Pancreas (tissue), 10 donors: ENCODE measurements at regions not wholly inside any gene's neighbourhood (a gene's known extent, or its start where the extent isn't known, plus 50 kb on each side); places are given as distances from the start of the nearest gene placed in this dataset.
A peak's percentile ranks its signal among the peaks of the same experiment; 100 is the strongest.

Experiments used
- ATAC-seq, 4 donors: fragments of 200-7000 bp; cut with Tn5 transposase; one replicate each; pipeline versions ENCODE4 v1.8.0 to v1.9.1; 2020; ENCODE audit warnings: mild to moderate bottlenecking in 4 of 4, moderate library complexity in 4 of 4
- DNase-seq, 6 donors: peaks; one replicate each; pipeline ENCODE4 v3.0.0-alpha.2; 2020
- FAIRE-seq: peaks from 2 replicates; lab custom pipeline; 2012; peaks lifted over from hg19 to GRCh38; lab: Jason Lieb, UNC
- H3K27ac ChIP-seq, 4 donors: fragments of 200-600 bp; sonication (generic); 1 replicate in 3 of 4; 2 replicates in 1 of 4; pipeline versions ENCODE4 v1.5.0 to v1.8.0; 2020
- H3K27me3 ChIP-seq, 4 donors: fragments of 200-600 bp; one replicate each; pipeline ENCODE4 v1.8.0; 2021
- H3K36me3 ChIP-seq, 3 donors: fragments of 200-600 bp; sonication (generic) in 1 of 3; one replicate each; pipeline versions ENCODE4 v1.5.0 to v1.8.0; 2020 to 2021
- H3K4me1 ChIP-seq, 3 donors: fragments of 200-600 bp; one replicate each; pipeline ENCODE4 v1.8.0; 2021
- H3K4me3 ChIP-seq, 4 donors: fragments of 200-600 bp; sonication (generic) in 2 of 4; one replicate each; pipeline versions ENCODE4 v1.5.0 to v1.8.0; 2020 to 2021
- H3K9me3 ChIP-seq, 4 donors: fragments of 200-600 bp; one replicate each; pipeline ENCODE4 v1.8.0; 2021
- WGBS, 2 donors: extraction: QIAGEN DNeasy Blood & Tissue Kit; methylation state at CpG; one replicate each; pipeline ENCODE4 v1.1.7; 2013; 5-methylcytosine and 5-hydroxymethylcytosine counted together
- intact Hi-C, 3 donors: fragments of 100-400 bp; cut with DNase I; formaldehyde crosslinking; loops; one replicate each; pipeline versions ENCODE4 v1.11.1 to v1.14.2; 2022
- TF ChIP-seq, protein P1 (sequence below), 4 donors: fragments of 200-600 bp; sonication (generic) in 3 of 4; IDR thresholded peaks; one replicate each; pipeline versions ENCODE4 v1.5.0 to v1.8.0; 2021; ENCODE audit warnings: antibody characterized with exemption in 4 of 4
- donor health status: healthy with polysubstance abuse.
- donor health status: DM: no; HTN: no; CAD: no; lungs with moderate emphysema.
- donor health status: DM: no; HTN: no; CAD: no.
- donor health status: control.
- donor health status: control.
- donor health status: Bipolar disorder and iron deficiency.
- donor health status: DM: yes; HTN: yes; CAD: no.
- donor health status: DM: no; HTN: no; CAD: no.
- donor health status: DM: no; HTN: no; CAD: no.
- donor health status: DM: yes; HTN: yes; CAD: no.

DNA sequence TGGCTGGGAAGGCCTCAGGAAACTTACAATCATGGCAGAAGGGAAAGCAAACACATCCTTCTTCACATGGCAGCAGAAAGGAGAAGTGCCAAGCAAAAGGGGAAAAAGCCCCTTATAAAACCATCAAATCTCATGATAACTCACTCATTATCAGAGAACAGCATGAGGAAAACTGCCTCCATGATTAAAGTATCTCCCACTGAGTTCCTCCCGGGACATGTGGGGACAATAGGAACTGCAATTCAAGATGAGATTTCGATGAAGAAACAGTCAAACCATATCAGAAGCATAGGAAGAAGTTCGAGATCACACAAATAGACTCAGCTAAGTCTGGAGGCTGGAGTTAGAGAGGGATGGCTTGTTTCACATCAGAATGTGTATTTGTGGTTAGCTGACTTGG is 869.4 kb upstream of the PHF14 start:
- H3K4me3 ChIP-seq: no peak overlapping the region
- ATAC-seq: no peak
- no peak overlapping the region for H3K27ac ChIP-seq
- intact Hi-C loops: no loop called here
- peaks cover 5 to 13% (median 8%) of the 10 kb centered on the region in 3 donors for H3K4me1 ChIP-seq
- no peaks in the 10 kb centered on the region for H3K36me3 ChIP-seq
- no peaks in the 10 kb centered on the region for H3K27me3 ChIP-seq
- TF ChIP-seq, protein P1, sequence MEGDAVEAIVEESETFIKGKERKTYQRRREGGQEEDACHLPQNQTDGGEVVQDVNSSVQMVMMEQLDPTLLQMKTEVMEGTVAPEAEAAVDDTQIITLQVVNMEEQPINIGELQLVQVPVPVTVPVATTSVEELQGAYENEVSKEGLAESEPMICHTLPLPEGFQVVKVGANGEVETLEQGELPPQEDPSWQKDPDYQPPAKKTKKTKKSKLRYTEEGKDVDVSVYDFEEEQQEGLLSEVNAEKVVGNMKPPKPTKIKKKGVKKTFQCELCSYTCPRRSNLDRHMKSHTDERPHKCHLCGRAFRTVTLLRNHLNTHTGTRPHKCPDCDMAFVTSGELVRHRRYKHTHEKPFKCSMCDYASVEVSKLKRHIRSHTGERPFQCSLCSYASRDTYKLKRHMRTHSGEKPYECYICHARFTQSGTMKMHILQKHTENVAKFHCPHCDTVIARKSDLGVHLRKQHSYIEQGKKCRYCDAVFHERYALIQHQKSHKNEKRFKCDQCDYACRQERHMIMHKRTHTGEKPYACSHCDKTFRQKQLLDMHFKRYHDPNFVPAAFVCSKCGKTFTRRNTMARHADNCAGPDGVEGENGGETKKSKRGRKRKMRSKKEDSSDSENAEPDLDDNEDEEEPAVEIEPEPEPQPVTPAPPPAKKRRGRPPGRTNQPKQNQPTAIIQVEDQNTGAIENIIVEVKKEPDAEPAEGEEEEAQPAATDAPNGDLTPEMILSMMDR (IDR thresholded peaks at IDR 0.05): no peak
- H3K9me3 ChIP-seq: no peaks in the 10 kb centered on the region
- 89 to 93% methylated on average over 3 of the region's 3 CpGs for WGBS, 2 donors
- no peak for DNase-seq
- FAIRE-seq: no peak

DNA sequence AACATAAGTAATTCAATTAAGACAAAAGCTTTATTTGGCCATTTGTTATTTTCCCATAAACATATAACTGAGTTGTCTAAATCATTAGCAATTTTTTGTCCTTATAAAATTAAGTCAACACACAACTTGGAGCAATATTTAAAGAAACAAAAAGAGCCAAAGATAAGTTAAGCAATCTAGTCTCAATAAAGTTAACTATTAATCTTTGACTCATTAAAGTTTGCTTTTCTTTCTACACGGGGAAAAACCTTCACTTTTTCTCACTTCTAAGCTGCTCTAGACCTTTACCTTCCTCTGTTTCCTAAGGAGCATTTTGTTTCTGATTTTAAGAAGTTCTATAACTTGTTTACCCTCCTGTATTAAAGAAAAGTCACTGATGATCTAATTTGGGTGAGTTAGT is 867.1 kb upstream of the PHF14 start:
- intact Hi-C loops: no loop called here
- DNase-seq (no peak), FAIRE-seq (no peak), ATAC-seq (peak; percentile 54 to 88 (median 62))
- Histone ChIP-seq H3K36me3 (no peaks in the 10 kb centered on the region), H3K27me3 (no peaks in the 10 kb centered on the region), H3K27ac (peak overlapping the region in 1 of 4 donors; percentile 16), H3K9me3 (no peaks in the 10 kb centered on the region), H3K4me3 (no peak overlapping the region), H3K4me1 (peaks cover 5 to 13% (median 8%) of the 10 kb centered on the region in 3 donors)
- 6 to 13% methylated on average over 1 of the region's 1 CpG for WGBS, 2 donors
- TF ChIP-seq, protein P1 (IDR thresholded peaks at IDR 0.05): no peak

DNA sequence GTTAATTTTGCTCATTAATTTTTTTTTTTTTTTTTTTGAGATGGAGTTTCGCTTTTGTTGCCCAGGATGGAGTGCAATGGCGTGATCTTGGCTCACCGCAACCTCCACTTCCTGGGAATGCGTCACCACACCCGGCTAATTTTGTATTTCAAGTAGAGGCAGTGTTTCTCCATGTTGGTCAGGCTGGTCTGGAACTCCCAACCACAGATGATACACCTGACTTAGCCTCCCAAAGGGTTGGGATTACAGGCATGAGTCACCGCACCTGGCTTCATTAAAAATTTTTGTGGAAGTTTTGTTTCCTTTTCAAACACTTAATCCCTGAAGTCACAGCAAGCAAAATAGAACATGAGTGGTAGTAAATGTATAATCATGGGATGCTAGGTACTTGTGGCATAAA is 857.2 kb upstream of the PHF14 start:
- WGBS, 2 donors: 92 to 93% methylated on average over 6 of the region's 6 CpGs
- ATAC-seq (no peak), FAIRE-seq (no peak), DNase-seq (no peak)
- intact Hi-C loops: no loop called here
- Histone ChIP-seq H3K27ac (no peak overlapping the region), H3K27me3 (no peaks in the 10 kb centered on the region), H3K4me3 (no peak overlapping the region), H3K9me3 (no peaks in the 10 kb centered on the region), H3K4me1 (no peaks in the 10 kb centered on the region), H3K36me3 (no peaks in the 10 kb centered on the region)
- TF ChIP-seq, protein P1 (IDR thresholded peaks at IDR 0.05): no peak

DNA sequence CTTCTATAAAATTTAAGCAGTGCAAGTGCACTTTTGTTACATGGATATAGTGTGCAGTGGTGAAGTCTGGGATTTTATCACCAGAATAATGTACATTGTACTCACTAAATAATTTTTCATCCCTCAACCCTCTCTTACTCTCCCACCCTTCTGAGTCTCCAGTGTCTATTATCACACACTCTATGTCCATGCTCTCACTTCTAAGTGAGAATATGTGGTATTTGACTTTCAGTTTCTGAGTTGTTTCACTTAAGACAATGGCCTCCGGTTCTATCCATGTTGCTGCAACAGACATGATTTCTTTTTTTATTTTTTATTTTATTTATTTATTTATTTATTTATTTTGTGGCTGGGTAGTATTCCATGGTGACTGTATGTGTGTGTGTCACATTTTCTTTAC is 855.9 kb upstream of the PHF14 start:
- H3K9me3 ChIP-seq: no peaks in the 10 kb centered on the region
- no peak overlapping the region for H3K4me3 ChIP-seq
- ATAC-seq (no peak), FAIRE-seq (no peak), DNase-seq (no peak)
- no peak overlapping the region for H3K27ac ChIP-seq
- intact Hi-C loops: no loop called here
- no peaks in the 10 kb centered on the region for H3K36me3 ChIP-seq
- WGBS, 2 donors: 83 to 91% methylated on average over 1 of the region's 1 CpG
- H3K4me1 ChIP-seq: no peaks in the 10 kb centered on the region
- TF ChIP-seq, protein P1 (IDR thresholded peaks at IDR 0.05): no peak
- H3K27me3 ChIP-seq: no peaks in the 10 kb centered on the region

DNA sequence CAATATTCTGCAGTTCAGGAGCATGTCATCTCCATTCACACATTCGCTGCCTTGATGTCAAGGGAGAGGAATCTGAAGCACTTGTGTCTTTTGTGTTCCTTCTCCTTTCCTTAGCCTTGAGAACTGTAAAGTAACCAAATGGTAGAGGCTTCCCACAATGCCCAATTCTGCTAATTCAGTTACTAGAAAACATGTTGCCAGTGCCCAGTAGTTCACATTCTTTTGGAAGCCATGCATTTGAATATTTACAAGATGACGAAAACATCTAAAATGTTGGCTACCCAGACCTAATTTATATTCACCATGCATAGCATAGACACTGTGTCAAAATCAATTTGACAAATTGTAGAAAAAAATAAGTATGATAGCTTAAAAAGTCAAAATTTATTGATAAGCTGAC is 852.7 kb upstream of the PHF14 start:
- Histone ChIP-seq H3K27me3 (no peaks in the 10 kb centered on the region), H3K27ac (no peak overlapping the region), H3K4me1 (no peaks in the 10 kb centered on the region), H3K4me3 (no peak overlapping the region), H3K36me3 (no peaks in the 10 kb centered on the region), H3K9me3 (no peaks in the 10 kb centered on the region)
- DNase-seq: no peak
- no peak for FAIRE-seq
- intact Hi-C loops: no loop called here
- 85 to 96% methylated on average over 2 of the region's 2 CpGs for WGBS, 2 donors
- no peak for ATAC-seq
- TF ChIP-seq, protein P1 (IDR thresholded peaks at IDR 0.05): no peak
